ENCODE measurements at regions not wholly inside any gene's neighbourhood (a gene's known extent, or its start where the extent isn't known, plus 50 kb on each side); places are given as distances from the start of the nearest gene placed in this dataset.

- TF ChIP-seq SRF (IDR thresholded peaks at IDR 0.05; ENCODE audit: low read depth) = no peak
- no peak for TF ChIP-seq ZNF274 (IDR thresholded peaks at IDR 0.05; ENCODE audit: low read depth, low read length)
These were observed 501.9 kb downstream of the SHISA9 start (continued) for GRCh38 chr16:13403326-13403725.

DNA sequence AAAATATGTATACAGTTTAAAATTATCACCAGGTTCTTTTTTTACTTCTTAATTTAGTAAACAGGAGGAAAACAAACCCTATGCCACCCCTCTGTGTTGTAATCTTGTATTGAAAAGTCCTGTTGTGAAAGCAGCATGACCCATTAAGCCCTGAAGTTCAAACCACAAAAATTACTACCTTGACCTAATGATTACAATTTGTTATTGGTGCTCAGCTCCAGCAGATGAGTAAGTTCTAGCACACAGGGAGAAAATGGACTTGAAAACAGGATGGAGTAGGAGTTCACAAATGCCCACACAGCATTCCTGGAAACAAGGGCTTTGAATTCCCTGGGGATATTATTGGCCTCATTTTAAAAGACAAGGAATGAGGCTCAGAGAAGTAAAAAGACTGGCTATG lies 505.8 kb upstream of the ERCC4 start:
- Histone ChIP-seq H3K9me3 (ENCODE audit: control insufficient read depth in 1 of 2, insufficient read depth in 1 of 2, low read depth in 1 of 2, low read length in 2 of 2) (no peaks in the 10 kb centered on the region; a peak in 1 of 4 replicates), H3K9me2 (ENCODE audit: insufficient read depth) (no peaks in the 10 kb centered on the region), H2AFZ (ENCODE audit: low read depth, low read length, poor library complexity, severe bottlenecking) (no peak overlapping the region), H3K4me3 (replicated peaks in 1 of 2; ENCODE audit: low read depth in 1 of 2, low read length in 2 of 2) (no peak overlapping the region), H3K36me3 (ENCODE audit: control insufficient read depth in 1 of 2, insufficient read depth in 2 of 2, low read length in 2 of 2) (no peaks in the 10 kb centered on the region), H3K27ac (ENCODE audit: low read depth, low read length) (no peak overlapping the region), H3K27me3 (ENCODE audit: insufficient read depth, low read length) (no peaks in the 10 kb centered on the region), H3K4me1 (ENCODE audit: control insufficient read depth in 1 of 2, insufficient read depth in 2 of 2, low read length in 2 of 2) (no peaks in the 10 kb centered on the region), H3K4me2 (ENCODE audit: low read length) (no peak overlapping the region), H3K79me2 (ENCODE audit: insufficient read depth, low read length) (no peaks in the 10 kb centered on the region), H4K20me1 (ENCODE audit: insufficient read depth) (no peaks in the 10 kb centered on the region), H3K9ac (ENCODE audit: low read length) (no peak overlapping the region)
- CTCF ChIA-PET = no interaction called here
- intact Hi-C loops (cut with micrococcal nuclease) = no loop called here
- RAD21 ChIA-PET (ENCODE audit: low non-redundant PET in 1 of 2, low total read pairs in 2 of 2, uncharacterized antibody in 2 of 2, unreplicated experiment in 2 of 2) = no interaction called here
- ATAC-seq = no peak
- POLR2A ChIA-PET = no interaction called here
- TF ChIP-seq ZNF274 (IDR thresholded peaks at IDR 0.05; ENCODE audit: low read depth, low read length) (no peak), EZH2phosphoT487 (IDR thresholded peaks at IDR 0.05; ENCODE audit: borderline replicate concordance) (no peak), EZH2 (IDR thresholded peaks at IDR 0.05) (no peak), SRF (IDR thresholded peaks at IDR 0.05; ENCODE audit: low read depth) (no peak), MAX (IDR thresholded peaks at IDR 0.05) (no peak), CEBPB (IDR thresholded peaks at IDR 0.05; ENCODE audit: low read depth) (no peak), FOSL1 (IDR thresholded peaks at IDR 0.05; ENCODE audit: low read depth) (no peak), RAD21 (IDR thresholded peaks at IDR 0.05; ENCODE audit: low read depth) (no peak), JUND (IDR thresholded peaks at IDR 0.05) (no peak), EGR1 (IDR thresholded peaks at IDR 0.05; ENCODE audit: low read depth) (no peak), POLR2A (IDR thresholded peaks at IDR 0.05; ENCODE audit: borderline replicate concordance, extremely low read depth, insufficient read depth, insufficient read length) (no peak), YY1 (IDR thresholded peaks at IDR 0.05; ENCODE audit: extremely low read depth, insufficient replicate concordance, low read depth, low read length) (no peak), ZFX (IDR thresholded peaks at IDR 0.05) (no peak), POLR2AphosphoS5 (IDR thresholded peaks at IDR 0.05; ENCODE audit: low read depth, low read length) (no peak), ELF1 (IDR thresholded peaks at IDR 0.05; ENCODE audit: borderline replicate concordance, low read depth) (no peak)
- TF ChIP-seq, protein P1, sequence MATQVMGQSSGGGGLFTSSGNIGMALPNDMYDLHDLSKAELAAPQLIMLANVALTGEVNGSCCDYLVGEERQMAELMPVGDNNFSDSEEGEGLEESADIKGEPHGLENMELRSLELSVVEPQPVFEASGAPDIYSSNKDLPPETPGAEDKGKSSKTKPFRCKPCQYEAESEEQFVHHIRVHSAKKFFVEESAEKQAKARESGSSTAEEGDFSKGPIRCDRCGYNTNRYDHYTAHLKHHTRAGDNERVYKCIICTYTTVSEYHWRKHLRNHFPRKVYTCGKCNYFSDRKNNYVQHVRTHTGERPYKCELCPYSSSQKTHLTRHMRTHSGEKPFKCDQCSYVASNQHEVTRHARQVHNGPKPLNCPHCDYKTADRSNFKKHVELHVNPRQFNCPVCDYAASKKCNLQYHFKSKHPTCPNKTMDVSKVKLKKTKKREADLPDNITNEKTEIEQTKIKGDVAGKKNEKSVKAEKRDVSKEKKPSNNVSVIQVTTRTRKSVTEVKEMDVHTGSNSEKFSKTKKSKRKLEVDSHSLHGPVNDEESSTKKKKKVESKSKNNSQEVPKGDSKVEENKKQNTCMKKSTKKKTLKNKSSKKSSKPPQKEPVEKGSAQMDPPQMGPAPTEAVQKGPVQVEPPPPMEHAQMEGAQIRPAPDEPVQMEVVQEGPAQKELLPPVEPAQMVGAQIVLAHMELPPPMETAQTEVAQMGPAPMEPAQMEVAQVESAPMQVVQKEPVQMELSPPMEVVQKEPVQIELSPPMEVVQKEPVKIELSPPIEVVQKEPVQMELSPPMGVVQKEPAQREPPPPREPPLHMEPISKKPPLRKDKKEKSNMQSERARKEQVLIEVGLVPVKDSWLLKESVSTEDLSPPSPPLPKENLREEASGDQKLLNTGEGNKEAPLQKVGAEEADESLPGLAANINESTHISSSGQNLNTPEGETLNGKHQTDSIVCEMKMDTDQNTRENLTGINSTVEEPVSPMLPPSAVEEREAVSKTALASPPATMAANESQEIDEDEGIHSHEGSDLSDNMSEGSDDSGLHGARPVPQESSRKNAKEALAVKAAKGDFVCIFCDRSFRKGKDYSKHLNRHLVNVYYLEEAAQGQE (IDR thresholded peaks at IDR 0.05; ENCODE audit: low read depth) = no peak
- TF ChIP-seq, protein P2, sequence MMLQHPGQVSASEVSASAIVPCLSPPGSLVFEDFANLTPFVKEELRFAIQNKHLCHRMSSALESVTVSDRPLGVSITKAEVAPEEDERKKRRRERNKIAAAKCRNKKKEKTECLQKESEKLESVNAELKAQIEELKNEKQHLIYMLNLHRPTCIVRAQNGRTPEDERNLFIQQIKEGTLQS (IDR thresholded peaks at IDR 0.05) = no peak
- TF ChIP-seq, protein P3, sequence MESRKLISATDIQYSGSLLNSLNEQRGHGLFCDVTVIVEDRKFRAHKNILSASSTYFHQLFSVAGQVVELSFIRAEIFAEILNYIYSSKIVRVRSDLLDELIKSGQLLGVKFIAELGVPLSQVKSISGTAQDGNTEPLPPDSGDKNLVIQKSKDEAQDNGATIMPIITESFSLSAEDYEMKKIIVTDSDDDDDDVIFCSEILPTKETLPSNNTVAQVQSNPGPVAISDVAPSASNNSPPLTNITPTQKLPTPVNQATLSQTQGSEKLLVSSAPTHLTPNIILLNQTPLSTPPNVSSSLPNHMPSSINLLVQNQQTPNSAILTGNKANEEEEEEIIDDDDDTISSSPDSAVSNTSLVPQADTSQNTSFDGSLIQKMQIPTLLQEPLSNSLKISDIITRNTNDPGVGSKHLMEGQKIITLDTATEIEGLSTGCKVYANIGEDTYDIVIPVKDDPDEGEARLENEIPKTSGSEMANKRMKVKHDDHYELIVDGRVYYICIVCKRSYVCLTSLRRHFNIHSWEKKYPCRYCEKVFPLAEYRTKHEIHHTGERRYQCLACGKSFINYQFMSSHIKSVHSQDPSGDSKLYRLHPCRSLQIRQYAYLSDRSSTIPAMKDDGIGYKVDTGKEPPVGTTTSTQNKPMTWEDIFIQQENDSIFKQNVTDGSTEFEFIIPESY (IDR thresholded peaks at IDR 0.05; ENCODE audit: extremely low read depth, insufficient replicate concordance, low read length) = no peak
- TF ChIP-seq, protein P4, sequence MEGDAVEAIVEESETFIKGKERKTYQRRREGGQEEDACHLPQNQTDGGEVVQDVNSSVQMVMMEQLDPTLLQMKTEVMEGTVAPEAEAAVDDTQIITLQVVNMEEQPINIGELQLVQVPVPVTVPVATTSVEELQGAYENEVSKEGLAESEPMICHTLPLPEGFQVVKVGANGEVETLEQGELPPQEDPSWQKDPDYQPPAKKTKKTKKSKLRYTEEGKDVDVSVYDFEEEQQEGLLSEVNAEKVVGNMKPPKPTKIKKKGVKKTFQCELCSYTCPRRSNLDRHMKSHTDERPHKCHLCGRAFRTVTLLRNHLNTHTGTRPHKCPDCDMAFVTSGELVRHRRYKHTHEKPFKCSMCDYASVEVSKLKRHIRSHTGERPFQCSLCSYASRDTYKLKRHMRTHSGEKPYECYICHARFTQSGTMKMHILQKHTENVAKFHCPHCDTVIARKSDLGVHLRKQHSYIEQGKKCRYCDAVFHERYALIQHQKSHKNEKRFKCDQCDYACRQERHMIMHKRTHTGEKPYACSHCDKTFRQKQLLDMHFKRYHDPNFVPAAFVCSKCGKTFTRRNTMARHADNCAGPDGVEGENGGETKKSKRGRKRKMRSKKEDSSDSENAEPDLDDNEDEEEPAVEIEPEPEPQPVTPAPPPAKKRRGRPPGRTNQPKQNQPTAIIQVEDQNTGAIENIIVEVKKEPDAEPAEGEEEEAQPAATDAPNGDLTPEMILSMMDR (IDR thresholded peaks at IDR 0.05 in 2 of 3, conservative IDR thresholded peaks at IDR 0.05 in 1 of 3; ENCODE audit: borderline replicate concordance in 1 of 3, insufficient read depth in 1 of 3, low read depth in 2 of 3, low read length in 2 of 3) = no peak
- DNase-seq (ENCODE audit: low read depth, low spot score) = no peak
- no TSS peak for BruUV-seq (replicated peaks)
